Stomach smooth muscle (tissue), 2 donors: ENCODE measurements at regions not wholly inside any gene's neighbourhood (a gene's known extent, or its start where the extent isn't known, plus 50 kb on each side); places are given as distances from the start of the nearest gene placed in this dataset.
"Not testable (repeated sequence)": the region's sequence is repeated elsewhere in the genome, so short reads cannot be mapped to it uniquely, and the experiment has no call there.

ENCODE experiments used
- H3K27ac ChIP-seq: one replicate; pipeline ENCODE4 v1.7.0; 2013; ENCODE audit warnings: mild to moderate bottlenecking, low read length, inconsistent platforms
- H3K27me3 ChIP-seq, 2 donors: one replicate each; pipeline ENCODE4 v1.7.0; 2013; ENCODE audit warnings: low read length in 2 of 2; ENCODE audit not compliant: insufficient read depth in 2 of 2, control insufficient read depth in 1 of 2
- H3K36me3 ChIP-seq, 2 donors: one replicate each; pipeline ENCODE4 v1.7.0; 2013; ENCODE audit warnings: low read length in 2 of 2; ENCODE audit not compliant: control insufficient read depth in 2 of 2, insufficient read depth in 2 of 2
- H3K4me1 ChIP-seq: one replicate; pipeline ENCODE4 v1.7.0; 2013; ENCODE audit warnings: low read length; ENCODE audit not compliant: control insufficient read depth, insufficient read depth
- H3K4me3 ChIP-seq, 2 donors: one replicate each; pipeline ENCODE4 v1.7.0; 2013; ENCODE audit warnings: low read length in 2 of 2
- H3K9ac ChIP-seq, 2 donors: one replicate each; pipeline ENCODE4 v1.7.0; 2013; ENCODE audit warnings: low read length in 2 of 2, mild to moderate bottlenecking in 1 of 2
- H3K9me3 ChIP-seq, 2 donors: one replicate each; pipeline ENCODE4 v1.7.0; 2013; ENCODE audit warnings: low read length in 2 of 2; ENCODE audit not compliant: control insufficient read depth in 2 of 2
- donor health status: healthy.
- donor health status: Pancreatic carcinoma.

DNA sequence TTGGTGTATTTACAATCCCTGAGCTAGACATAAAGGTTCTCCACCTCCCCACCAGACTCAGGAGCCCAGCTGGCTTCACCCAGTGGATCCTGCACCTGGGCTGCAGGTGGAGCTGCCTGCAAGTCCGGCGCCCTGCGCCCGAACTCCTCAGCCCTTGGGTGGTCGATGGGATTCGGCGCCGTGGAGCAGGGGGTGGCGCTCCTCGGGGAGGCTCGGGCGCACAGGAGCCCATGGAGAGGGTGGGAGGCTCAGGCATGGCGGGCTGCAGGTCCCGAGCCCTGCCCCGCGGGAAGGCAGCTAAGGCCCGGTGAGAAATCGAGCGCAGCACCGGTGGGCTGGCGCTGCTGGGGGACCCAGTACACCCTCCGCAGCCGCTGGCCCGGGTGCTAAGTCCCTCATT is 1291.6 kb downstream of the ADGRL3 start:
- H3K36me3 ChIP-seq, H3K9me3 ChIP-seq, H3K4me1 ChIP-seq, H3K27ac ChIP-seq, H3K9ac ChIP-seq, H3K4me3 ChIP-seq, H3K27me3 ChIP-seq: not testable (repeated sequence)

DNA sequence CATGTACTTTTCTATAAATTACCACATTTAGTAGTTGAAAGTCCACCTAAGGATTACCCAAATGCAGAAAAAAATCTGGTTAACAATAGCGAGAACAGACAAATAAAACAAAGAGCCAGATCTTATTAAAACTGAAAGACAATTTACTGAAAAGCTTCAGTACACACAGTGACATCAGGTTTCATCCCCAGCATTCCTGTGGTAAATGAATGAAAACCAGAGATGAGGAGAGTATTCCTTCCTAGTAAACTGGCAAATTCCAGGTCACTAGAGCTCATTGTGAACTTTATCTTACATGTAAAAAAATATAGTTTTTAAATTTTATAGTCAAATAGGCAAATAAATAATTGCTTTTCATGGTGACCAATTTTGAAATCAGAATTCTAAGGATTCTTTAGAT is 1290.5 kb downstream of the ADGRL3 start:
- no peaks in the 10 kb centered on the region for H3K36me3 ChIP-seq
- H3K4me1 ChIP-seq, result no peaks in the 10 kb centered on the region
- no peaks in the 10 kb centered on the region for H3K27me3 ChIP-seq
- no peak overlapping the region for H3K27ac ChIP-seq
- H3K9me3 ChIP-seq, result no peaks in the 10 kb centered on the region
- no peak overlapping the region for H3K9ac ChIP-seq
- no peak overlapping the region for H3K4me3 ChIP-seq

DNA sequence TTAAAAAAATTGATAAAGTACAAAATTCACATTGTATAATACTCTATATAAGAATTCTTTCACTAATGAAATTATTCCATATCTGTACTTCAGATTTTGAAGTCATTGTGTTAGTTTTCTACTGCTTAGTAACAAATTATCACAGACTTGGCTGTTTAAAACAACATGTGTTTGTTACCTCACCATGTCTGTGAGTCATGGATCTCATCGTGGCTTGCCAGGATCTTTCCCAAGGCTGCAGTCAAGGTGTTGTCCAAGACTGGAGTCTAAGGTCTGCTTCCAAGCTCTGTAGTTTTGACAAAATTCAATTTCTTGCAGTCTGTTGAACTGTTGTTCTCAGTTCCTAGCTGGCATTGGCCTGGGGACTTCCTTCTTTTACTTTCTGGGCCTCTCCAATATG is 1286.9 kb downstream of the ADGRL3 start:
- Histone ChIP-seq H3K36me3 (no peaks in the 10 kb centered on the region), H3K27ac (no peak overlapping the region)

DNA sequence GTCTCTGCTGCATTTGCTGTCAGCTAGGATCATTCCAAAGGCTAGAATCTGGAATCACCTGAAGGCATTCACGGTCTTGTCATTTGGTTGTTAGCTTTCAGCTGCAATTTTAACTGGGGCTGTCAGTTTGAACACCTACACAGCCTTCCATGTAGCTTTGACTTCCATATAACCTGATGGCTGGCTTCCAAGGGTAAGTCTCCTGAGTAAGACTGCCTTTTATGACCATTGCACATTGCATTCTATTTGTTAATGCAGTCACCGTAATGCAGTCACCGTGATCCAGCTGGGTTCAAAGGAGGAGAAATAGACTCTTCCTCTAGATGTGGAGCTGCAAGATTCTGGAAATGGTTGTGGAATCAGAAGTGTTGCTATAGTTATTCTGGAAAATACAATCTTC is 1284.2 kb downstream of the ADGRL3 start:
- H3K4me3 ChIP-seq, result no peak overlapping the region
- H3K27me3 ChIP-seq, result no peaks in the 10 kb centered on the region
- no peaks in the 10 kb centered on the region for H3K9me3 ChIP-seq
- no peaks in the 10 kb centered on the region for H3K4me1 ChIP-seq
- no peaks in the 10 kb centered on the region for H3K36me3 ChIP-seq
- H3K27ac ChIP-seq, result no peak overlapping the region
- H3K9ac ChIP-seq, result no peak overlapping the region

More for the DNA sequence above, 1286.9 kb downstream of the ADGRL3 start:
- no peaks in the 10 kb centered on the region for H3K9me3 ChIP-seq
- no peaks in the 10 kb centered on the region for H3K4me1 ChIP-seq
- no peaks in the 10 kb centered on the region for H3K27me3 ChIP-seq
- no peak overlapping the region for H3K4me3 ChIP-seq
- H3K9ac ChIP-seq, result no peak overlapping the region

DNA sequence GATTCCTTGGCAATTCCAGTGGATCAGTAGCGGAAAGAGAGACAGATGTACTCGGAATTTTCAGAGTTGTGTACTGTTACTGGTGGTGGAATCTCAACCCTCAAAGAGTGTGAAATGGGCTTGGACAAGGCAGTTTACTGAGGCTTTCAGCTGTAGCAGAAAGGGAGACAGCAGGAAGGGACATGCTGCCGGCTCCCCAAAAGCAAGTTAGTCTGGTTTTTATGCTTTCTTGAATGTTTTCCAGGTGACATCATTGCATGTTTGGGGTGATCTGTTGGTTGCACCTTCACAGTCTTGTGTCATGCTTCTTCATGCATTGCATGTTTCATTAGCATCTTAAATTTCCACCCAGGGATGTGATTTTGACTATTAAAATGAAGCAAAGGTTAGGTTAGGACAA is 1282.2 kb downstream of the ADGRL3 start:
- Histone ChIP-seq H3K9me3 (no peaks in the 10 kb centered on the region), H3K9ac (no peak overlapping the region), H3K36me3 (no peaks in the 10 kb centered on the region), H3K4me1 (no peaks in the 10 kb centered on the region), H3K27me3 (no peaks in the 10 kb centered on the region), H3K27ac (no peak overlapping the region), H3K4me3 (no peak overlapping the region)

DNA sequence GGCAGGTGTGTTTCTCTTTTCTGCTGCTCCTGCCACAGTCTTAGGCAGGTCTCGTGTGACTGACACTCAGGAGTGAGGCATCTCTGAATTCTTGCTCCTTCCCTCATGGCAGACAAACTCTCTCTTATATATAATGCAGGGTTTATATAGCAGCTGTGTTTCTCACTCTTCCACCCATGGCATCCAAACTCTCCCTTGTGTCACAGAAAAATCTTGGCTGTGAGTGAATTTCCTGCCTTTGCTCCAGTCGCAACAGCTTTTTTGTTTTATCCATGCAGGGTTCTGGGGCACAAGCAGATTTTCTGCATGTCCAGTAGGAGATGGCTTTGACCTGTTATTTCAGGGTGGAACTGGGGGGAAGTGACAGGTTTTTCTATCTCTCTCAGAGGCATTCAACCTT is 1275.5 kb downstream of the ADGRL3 start:
- H3K4me1 ChIP-seq, result no peaks in the 10 kb centered on the region
- H3K36me3 ChIP-seq, result no peaks in the 10 kb centered on the region
- H3K9ac ChIP-seq, result no peak overlapping the region
- no peak overlapping the region for H3K27ac ChIP-seq
- no peaks in the 10 kb centered on the region for H3K9me3 ChIP-seq
- H3K27me3 ChIP-seq, result no peaks in the 10 kb centered on the region
- no peak overlapping the region for H3K4me3 ChIP-seq

DNA sequence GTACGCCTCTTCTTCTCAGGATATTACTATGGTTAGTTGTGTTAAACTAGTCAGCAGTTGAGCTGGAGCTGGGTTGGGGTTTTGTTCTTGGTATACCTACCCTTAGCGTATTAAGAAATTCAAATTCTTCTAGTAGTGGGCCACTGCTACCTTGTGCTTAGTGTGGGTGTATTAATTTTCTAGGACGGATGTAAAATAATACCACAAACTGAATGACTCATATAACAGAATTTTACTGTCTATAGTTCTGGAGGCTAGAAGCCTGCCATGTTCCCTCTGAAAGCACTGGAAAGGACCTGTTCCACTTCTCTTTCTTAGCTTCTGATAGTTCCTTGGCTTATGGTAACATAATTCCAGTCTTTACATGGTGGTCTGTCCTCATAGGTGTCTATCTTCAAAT is 1274.7 kb downstream of the ADGRL3 start:
- no peak overlapping the region for H3K4me3 ChIP-seq
- H3K9ac ChIP-seq, result no peak overlapping the region
- H3K4me1 ChIP-seq, result no peaks in the 10 kb centered on the region
- no peaks in the 10 kb centered on the region for H3K9me3 ChIP-seq
- H3K36me3 ChIP-seq, result no peaks in the 10 kb centered on the region
- H3K27ac ChIP-seq, result no peak overlapping the region
- no peaks in the 10 kb centered on the region for H3K27me3 ChIP-seq

DNA sequence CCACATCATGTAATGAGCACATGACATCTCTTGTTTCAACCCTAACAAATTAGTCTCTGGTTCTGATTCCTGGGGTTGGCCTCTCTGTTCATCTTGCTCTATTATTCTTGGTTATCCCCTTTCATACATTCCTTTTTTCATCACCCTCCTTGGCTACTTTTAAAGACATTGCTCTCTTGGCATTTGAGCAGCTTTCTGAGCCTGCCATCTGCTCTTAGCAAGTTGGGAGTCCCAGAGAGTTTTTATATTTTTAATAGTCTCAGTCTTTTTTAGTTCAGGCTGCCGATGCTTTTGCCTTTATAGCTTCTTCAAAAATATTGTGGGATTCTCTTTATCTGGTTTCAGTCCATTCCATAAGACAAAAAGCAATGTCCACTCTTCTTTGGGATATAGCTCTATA is 1270.9 kb downstream of the ADGRL3 start:
- Histone ChIP-seq H3K9ac (no peak overlapping the region), H3K4me1 (no peaks in the 10 kb centered on the region), H3K27me3 (no peaks in the 10 kb centered on the region), H3K36me3 (no peaks in the 10 kb centered on the region), H3K9me3 (no peaks in the 10 kb centered on the region), H3K27ac (no peak overlapping the region), H3K4me3 (no peak overlapping the region)

DNA sequence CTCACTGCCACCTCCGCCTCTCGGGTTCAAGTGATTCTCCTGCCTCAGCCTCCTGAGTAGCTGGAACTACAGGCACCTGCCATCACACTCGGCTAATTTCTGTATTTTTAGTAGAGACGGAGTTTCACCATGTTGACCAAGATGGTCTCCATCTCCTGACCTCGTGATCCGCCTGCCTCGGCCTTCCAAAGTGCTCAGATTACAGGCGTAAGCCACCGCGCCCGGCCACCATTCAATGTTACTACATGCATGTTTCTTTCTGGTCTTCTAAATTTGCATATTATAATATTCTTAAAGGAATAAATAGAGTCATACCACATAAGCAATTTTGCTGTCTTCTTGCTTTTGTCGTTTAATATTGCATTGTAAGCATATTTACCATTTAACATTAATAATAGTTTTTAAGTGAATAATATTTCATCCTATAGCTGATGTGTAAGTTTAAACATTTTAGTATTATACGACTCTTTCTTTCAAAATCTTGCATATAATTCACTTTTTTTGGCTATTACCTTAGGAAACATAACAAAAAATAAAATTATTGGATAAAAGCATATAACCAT is 1270.4 kb downstream of the ADGRL3 start:
- no peak overlapping the region for H3K27ac ChIP-seq
- no peaks in the 10 kb centered on the region for H3K27me3 ChIP-seq
- H3K9me3 ChIP-seq, result no peaks in the 10 kb centered on the region
- H3K4me3 ChIP-seq, result no peak overlapping the region
- no peaks in the 10 kb centered on the region for H3K4me1 ChIP-seq
- no peaks in the 10 kb centered on the region for H3K36me3 ChIP-seq
- H3K9ac ChIP-seq, result no peak overlapping the region

DNA sequence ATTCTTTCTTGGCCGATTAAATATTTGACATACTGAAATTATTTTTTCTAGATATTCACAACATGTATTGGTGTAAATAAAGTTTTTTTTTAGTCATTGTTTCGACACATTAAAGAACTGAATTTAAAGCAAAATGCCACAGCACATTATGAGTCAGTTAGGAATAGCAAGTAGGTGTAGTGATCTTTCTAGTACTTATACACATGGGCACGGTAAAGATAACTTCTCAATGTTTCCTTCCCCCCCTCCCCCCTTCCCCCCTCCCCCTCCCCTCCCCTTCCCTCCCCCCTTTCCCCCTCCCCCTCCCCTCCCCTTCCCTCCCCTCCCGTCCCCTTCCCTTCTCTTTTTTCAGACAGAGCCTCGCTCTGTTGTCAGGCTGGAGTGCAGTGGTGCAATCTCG is 1269.9 kb downstream of the ADGRL3 start:
- Histone ChIP-seq H3K36me3 (no peaks in the 10 kb centered on the region), H3K9me3 (no peaks in the 10 kb centered on the region), H3K27ac (no peak overlapping the region)

DNA sequence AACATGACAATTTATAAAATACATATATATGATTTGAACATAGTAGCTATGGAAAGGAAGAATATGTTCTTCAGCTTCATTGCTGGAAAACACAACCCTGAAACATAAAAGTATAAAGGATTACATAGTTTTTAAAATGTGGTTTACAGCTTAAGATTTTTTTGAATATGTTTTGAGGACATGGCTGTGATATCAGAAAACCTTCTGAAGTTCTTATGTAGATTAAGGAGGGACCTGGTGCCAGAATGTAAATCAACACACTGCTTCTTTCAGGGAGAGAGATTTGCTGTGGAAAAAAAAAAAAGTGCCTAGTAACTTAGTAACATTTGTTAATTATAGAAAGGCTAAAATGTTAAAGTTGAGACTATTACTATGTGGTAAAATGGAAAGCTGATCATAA is 1261.8 kb downstream of the ADGRL3 start:
- Histone ChIP-seq H3K9me3 (no peaks in the 10 kb centered on the region), H3K9ac (no peak overlapping the region), H3K27ac (no peak overlapping the region), H3K4me1 (no peaks in the 10 kb centered on the region), H3K27me3 (no peaks in the 10 kb centered on the region), H3K4me3 (no peak overlapping the region), H3K36me3 (no peaks in the 10 kb centered on the region)

More for the DNA sequence above, 1269.9 kb downstream of the ADGRL3 start:
- no peaks in the 10 kb centered on the region for H3K4me1 ChIP-seq
- no peaks in the 10 kb centered on the region for H3K27me3 ChIP-seq
- no peak overlapping the region for H3K9ac ChIP-seq
- no peak overlapping the region for H3K4me3 ChIP-seq
